ENCODE measurements at regions not wholly inside any gene's neighbourhood (a gene's known extent, or its start where the extent isn't known, plus 50 kb on each side); places are given as distances from the start of the nearest gene placed in this dataset.

- H3K9me3 Mint-ChIP-seq (ENCODE audit: unreplicated experiment): no peaks in the 10 kb centered on the region
- H3K4me1 Mint-ChIP-seq (ENCODE audit: unreplicated experiment): peaks cover 32% of the 10 kb centered on the region
- H3K36me3 Mint-ChIP-seq (ENCODE audit: low read depth, unreplicated experiment): peaks cover 4% of the 10 kb centered on the region
- H3K27ac Mint-ChIP-seq (ENCODE audit: unreplicated experiment): no peak overlapping the region
- H3K4me3 Mint-ChIP-seq (ENCODE audit: unreplicated experiment): no peak overlapping the region
- no peak for DNase-seq (ENCODE audit: low spot score)
- TF ChIP-seq CTCF (IDR thresholded peaks at IDR 0.05; ENCODE audit: unreplicated experiment): no peak
- peaks cover 3% of the 10 kb centered on the region for H3K27me3 Mint-ChIP-seq (ENCODE audit: unreplicated experiment)
These were observed 396.5 kb downstream of the TNS1 start for GRCh38 chr2:217606296-217606695.

GRCh38 chr2:217604527-217605194 is 398.1 kb downstream of the TNS1 start:
- H3K27ac Mint-ChIP-seq (ENCODE audit: unreplicated experiment): no peak overlapping the region
- peaks cover 3% of the 10 kb centered on the region for H3K36me3 Mint-ChIP-seq (ENCODE audit: low read depth, unreplicated experiment)
- DNase-seq (ENCODE audit: low spot score): no peak
- H3K9me3 Mint-ChIP-seq (ENCODE audit: unreplicated experiment): no peaks in the 10 kb centered on the region
- TF ChIP-seq CTCF (IDR thresholded peaks at IDR 0.05; ENCODE audit: unreplicated experiment): no peak
- no peak overlapping the region for H3K4me3 Mint-ChIP-seq (ENCODE audit: unreplicated experiment)
- peaks cover 22% of the 10 kb centered on the region for H3K4me1 Mint-ChIP-seq (ENCODE audit: unreplicated experiment)
- H3K27me3 Mint-ChIP-seq (ENCODE audit: unreplicated experiment): peaks cover 5% of the 10 kb centered on the region

GRCh38 chr2:217601601-217602000 is 401.2 kb downstream of the TNS1 start:
- H3K4me1 Mint-ChIP-seq (ENCODE audit: unreplicated experiment): peaks cover 27% of the 10 kb centered on the region
- no peaks in the 10 kb centered on the region for H3K9me3 Mint-ChIP-seq (ENCODE audit: unreplicated experiment)
- peaks cover 5% of the 10 kb centered on the region for H3K27me3 Mint-ChIP-seq (ENCODE audit: unreplicated experiment)
- DNase-seq (ENCODE audit: low spot score): no peak
- H3K4me3 Mint-ChIP-seq (ENCODE audit: unreplicated experiment): no peak overlapping the region
- TF ChIP-seq CTCF (IDR thresholded peaks at IDR 0.05; ENCODE audit: unreplicated experiment): no peak
- no peaks in the 10 kb centered on the region for H3K36me3 Mint-ChIP-seq (ENCODE audit: low read depth, unreplicated experiment)
- no peak overlapping the region for H3K27ac Mint-ChIP-seq (ENCODE audit: unreplicated experiment)

- H3K27me3 Mint-ChIP-seq (ENCODE audit: unreplicated experiment): peaks cover 5% of the 10 kb centered on the region
- no peak overlapping the region for H3K4me3 Mint-ChIP-seq (ENCODE audit: unreplicated experiment)
- no peak overlapping the region for H3K27ac Mint-ChIP-seq (ENCODE audit: unreplicated experiment)
- no peak for TF ChIP-seq CTCF (IDR thresholded peaks at IDR 0.05; ENCODE audit: unreplicated experiment)
- no peaks in the 10 kb centered on the region for H3K9me3 Mint-ChIP-seq (ENCODE audit: unreplicated experiment)
- DNase-seq (ENCODE audit: low spot score): no peak
- no peaks in the 10 kb centered on the region for H3K36me3 Mint-ChIP-seq (ENCODE audit: low read depth, unreplicated experiment)
- peaks cover 16% of the 10 kb centered on the region for H3K4me1 Mint-ChIP-seq (ENCODE audit: unreplicated experiment)
These were observed 402.9 kb downstream of the TNS1 start for GRCh38 chr2:217599906-217600305.

- DNase-seq (ENCODE audit: low spot score): no peak
- peaks cover 22% of the 10 kb centered on the region for H3K4me1 Mint-ChIP-seq (ENCODE audit: unreplicated experiment)
- H3K36me3 Mint-ChIP-seq (ENCODE audit: low read depth, unreplicated experiment): no peaks in the 10 kb centered on the region
- H3K4me3 Mint-ChIP-seq (ENCODE audit: unreplicated experiment): no peak overlapping the region
- no peaks in the 10 kb centered on the region for H3K9me3 Mint-ChIP-seq (ENCODE audit: unreplicated experiment)
- no peak for TF ChIP-seq CTCF (IDR thresholded peaks at IDR 0.05; ENCODE audit: unreplicated experiment)
- H3K27me3 Mint-ChIP-seq (ENCODE audit: unreplicated experiment): peaks cover 3% of the 10 kb centered on the region
- no peak overlapping the region for H3K27ac Mint-ChIP-seq (ENCODE audit: unreplicated experiment)
These were observed 405.1 kb downstream of the TNS1 start for GRCh38 chr2:217597681-217598080.
